ENCODE measurements at regions not wholly inside any gene's neighbourhood (a gene's known extent, or its start where the extent isn't known, plus 50 kb on each side); places are given as distances from the start of the nearest gene placed in this dataset.

DNA sequence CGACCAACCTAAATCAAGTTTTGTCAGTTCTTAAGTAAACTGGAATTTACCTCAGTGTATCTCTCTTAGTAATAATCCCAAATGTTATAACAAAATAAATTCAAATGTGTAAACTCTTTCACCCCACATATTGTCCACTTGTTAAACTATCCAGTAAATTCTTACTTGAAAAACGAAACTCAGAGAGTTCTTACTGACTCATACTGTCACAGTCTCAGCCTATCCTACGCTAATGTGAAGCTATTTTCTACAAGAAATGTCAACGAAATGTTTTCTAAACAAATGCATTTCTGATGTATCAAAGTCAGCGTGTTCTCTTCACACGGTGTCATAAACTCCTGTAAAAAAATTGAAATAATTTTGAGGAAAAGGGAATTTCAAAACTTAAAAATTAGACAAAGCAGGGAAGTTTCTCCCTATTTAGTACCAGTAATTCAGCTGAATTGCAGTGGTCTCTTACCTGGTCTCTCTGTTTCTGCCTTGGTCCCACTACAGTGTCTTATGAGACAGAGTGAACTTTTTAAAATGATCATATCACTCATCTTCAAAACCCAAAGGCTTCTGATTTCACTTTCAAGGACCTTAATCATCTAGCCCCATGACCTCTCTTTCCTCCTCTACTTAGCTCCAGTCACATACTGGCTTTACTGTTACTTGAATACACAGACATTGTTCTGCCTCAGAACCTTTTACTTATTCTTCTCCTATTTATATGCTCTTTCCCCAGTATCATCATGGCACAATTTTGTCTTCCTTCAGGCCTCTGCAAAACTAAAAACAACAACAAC lies 63.3 kb downstream of the DCAF8L1 start:
- TF ChIP-seq POLR2A (IDR thresholded peaks at IDR 0.05) (no peak), POLR2AphosphoS5 (IDR thresholded peaks at IDR 0.05) (no peak), EP300 (IDR thresholded peaks at IDR 0.05) (no peak)
- TF ChIP-seq, protein P1, sequence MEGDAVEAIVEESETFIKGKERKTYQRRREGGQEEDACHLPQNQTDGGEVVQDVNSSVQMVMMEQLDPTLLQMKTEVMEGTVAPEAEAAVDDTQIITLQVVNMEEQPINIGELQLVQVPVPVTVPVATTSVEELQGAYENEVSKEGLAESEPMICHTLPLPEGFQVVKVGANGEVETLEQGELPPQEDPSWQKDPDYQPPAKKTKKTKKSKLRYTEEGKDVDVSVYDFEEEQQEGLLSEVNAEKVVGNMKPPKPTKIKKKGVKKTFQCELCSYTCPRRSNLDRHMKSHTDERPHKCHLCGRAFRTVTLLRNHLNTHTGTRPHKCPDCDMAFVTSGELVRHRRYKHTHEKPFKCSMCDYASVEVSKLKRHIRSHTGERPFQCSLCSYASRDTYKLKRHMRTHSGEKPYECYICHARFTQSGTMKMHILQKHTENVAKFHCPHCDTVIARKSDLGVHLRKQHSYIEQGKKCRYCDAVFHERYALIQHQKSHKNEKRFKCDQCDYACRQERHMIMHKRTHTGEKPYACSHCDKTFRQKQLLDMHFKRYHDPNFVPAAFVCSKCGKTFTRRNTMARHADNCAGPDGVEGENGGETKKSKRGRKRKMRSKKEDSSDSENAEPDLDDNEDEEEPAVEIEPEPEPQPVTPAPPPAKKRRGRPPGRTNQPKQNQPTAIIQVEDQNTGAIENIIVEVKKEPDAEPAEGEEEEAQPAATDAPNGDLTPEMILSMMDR (IDR thresholded peaks at IDR 0.05), result no peak
